ENCODE measurements at regions not wholly inside any gene's neighbourhood (a gene's known extent, or its start where the extent isn't known, plus 50 kb on each side); places are given as distances from the start of the nearest gene placed in this dataset.
"Not testable (repeated sequence)": the region's sequence is repeated elsewhere in the genome, so short reads cannot be mapped to it uniquely, and the experiment has no call there.

GRCh38 chr9:97220396-97220795 is 87.1 kb upstream of the CCDC180 start:
- not testable (repeated sequence) for TF ChIP-seq E2F1 (CRISPR knock-in tag; IDR thresholded peaks at IDR 0.05); ZNF425 (CRISPR knock-in tag; conservative IDR thresholded peaks at IDR 0.05); CTCF (IDR thresholded peaks at IDR 0.05); ZBTB21 (CRISPR knock-in tag; IDR thresholded peaks at IDR 0.05; ENCODE audit: borderline replicate concordance); ATF3 (CRISPR knock-in tag; conservative IDR thresholded peaks at IDR 0.05); SP1 (CRISPR knock-in tag; conservative IDR thresholded peaks at IDR 0.05); NFE2L1 (CRISPR knock-in tag; IDR thresholded peaks at IDR 0.05); ZNF219 (CRISPR knock-in tag; IDR thresholded peaks at IDR 0.05; ENCODE audit: borderline replicate concordance); ATF6 (CRISPR knock-in tag; IDR thresholded peaks at IDR 0.05); ATF2 (CRISPR knock-in tag; IDR thresholded peaks at IDR 0.05; ENCODE audit: borderline replicate concordance, low read depth); RELA (CRISPR knock-in tag; IDR thresholded peaks at IDR 0.05; ENCODE audit: borderline replicate concordance); ZNF512 (CRISPR knock-in tag; IDR thresholded peaks at IDR 0.05; ENCODE audit: borderline replicate concordance)

Measured in WTC11 (cell line).